ENCODE measurements at regions not wholly inside any gene's neighbourhood (a gene's known extent, or its start where the extent isn't known, plus 50 kb on each side); places are given as distances from the start of the nearest gene placed in this dataset.

DNA sequence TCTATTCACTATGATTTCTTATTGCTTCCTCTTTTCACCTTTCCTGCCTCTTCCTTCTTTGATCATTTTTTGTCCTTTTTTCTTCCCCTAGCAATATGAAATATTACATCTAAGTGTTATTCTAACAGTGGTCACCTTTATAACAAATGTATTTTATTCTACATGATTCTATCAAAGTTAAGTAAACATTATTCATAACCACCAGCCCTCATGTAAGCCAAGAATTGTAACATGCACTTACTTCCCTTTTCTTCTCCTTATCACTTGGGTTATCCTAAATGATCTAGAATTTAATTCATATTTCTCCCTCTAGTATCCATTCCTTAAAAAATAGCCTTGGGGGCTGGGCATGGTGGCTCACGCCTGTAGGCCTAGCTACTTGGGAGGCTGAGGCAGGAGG, 88.3 kb upstream of the SLC22A23 start:
- DNase-seq (no peak), ATAC-seq (ENCODE audit: low read depth) (no peak)
- POLR2A ChIA-PET (ENCODE audit: unreplicated experiment): no interaction called here
- in situ Hi-C loops (cut with MboI; ENCODE audit: low sequenced_read_pairs) (no loop called here), dilution Hi-C loops (cut with HindIII; ENCODE audit: low sequenced_read_pairs, unreplicated experiment) (no loop called here), intact Hi-C loops (cut with micrococcal nuclease) (no loop called here)
- TF ChIP-seq, protein P1, sequence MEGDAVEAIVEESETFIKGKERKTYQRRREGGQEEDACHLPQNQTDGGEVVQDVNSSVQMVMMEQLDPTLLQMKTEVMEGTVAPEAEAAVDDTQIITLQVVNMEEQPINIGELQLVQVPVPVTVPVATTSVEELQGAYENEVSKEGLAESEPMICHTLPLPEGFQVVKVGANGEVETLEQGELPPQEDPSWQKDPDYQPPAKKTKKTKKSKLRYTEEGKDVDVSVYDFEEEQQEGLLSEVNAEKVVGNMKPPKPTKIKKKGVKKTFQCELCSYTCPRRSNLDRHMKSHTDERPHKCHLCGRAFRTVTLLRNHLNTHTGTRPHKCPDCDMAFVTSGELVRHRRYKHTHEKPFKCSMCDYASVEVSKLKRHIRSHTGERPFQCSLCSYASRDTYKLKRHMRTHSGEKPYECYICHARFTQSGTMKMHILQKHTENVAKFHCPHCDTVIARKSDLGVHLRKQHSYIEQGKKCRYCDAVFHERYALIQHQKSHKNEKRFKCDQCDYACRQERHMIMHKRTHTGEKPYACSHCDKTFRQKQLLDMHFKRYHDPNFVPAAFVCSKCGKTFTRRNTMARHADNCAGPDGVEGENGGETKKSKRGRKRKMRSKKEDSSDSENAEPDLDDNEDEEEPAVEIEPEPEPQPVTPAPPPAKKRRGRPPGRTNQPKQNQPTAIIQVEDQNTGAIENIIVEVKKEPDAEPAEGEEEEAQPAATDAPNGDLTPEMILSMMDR (conservative IDR thresholded peaks at IDR 0.05; ENCODE audit: low read depth, low read length): no peak
- TF ChIP-seq MAFK (IDR thresholded peaks at IDR 0.05; ENCODE audit: low read depth, low read length): no peak
- TF ChIP-seq, protein P2, sequence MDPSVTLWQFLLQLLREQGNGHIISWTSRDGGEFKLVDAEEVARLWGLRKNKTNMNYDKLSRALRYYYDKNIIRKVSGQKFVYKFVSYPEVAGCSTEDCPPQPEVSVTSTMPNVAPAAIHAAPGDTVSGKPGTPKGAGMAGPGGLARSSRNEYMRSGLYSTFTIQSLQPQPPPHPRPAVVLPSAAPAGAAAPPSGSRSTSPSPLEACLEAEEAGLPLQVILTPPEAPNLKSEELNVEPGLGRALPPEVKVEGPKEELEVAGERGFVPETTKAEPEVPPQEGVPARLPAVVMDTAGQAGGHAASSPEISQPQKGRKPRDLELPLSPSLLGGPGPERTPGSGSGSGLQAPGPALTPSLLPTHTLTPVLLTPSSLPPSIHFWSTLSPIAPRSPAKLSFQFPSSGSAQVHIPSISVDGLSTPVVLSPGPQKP (IDR thresholded peaks at IDR 0.05; ENCODE audit: borderline replicate concordance, low read depth, low read length): no peak
- TF ChIP-seq RFX5 (IDR thresholded peaks at IDR 0.05; ENCODE audit: low read depth, low read length): no peak
- TF ChIP-seq MXI1 (IDR thresholded peaks at IDR 0.05; ENCODE audit: borderline replicate concordance, low read depth, low read length): no peak
- Histone ChIP-seq H3K14ac (replicated peaks; ENCODE audit: low read depth, low read length) (no peak overlapping the region), H2AK9ac (replicated peaks; ENCODE audit: low read depth, low read length, poor library complexity) (no peak overlapping the region), H2BK20ac (ENCODE audit: low read depth, low read length) (no peak overlapping the region), H2BK120ac (ENCODE audit: low read depth, low read length) (no peak overlapping the region), H3K9me1 (ENCODE audit: insufficient read depth, low read length) (no peaks in the 10 kb centered on the region), H4K91ac (ENCODE audit: insufficient read depth, low read depth, low read length) (no peak overlapping the region), H3K36me3 (ENCODE audit: control insufficient read depth, insufficient read depth, low read length) (no peaks in the 10 kb centered on the region), H2AFZ (replicated peaks; ENCODE audit: low read length, poor library complexity) (no peak overlapping the region), H3K4me3 (ENCODE audit: insufficient read depth, low read depth, low read length) (no peak overlapping the region), H3K23ac (ENCODE audit: low read depth, low read length) (no peak overlapping the region), H3K9me3 (ENCODE audit: control insufficient read depth, insufficient read depth, low read length) (no peaks in the 10 kb centered on the region; the same call in 1 of the 2 replicates), H3K18ac (ENCODE audit: low read depth, low read length) (no peak overlapping the region), H4K20me1 (ENCODE audit: insufficient read depth, low read length) (no peaks in the 10 kb centered on the region), H3K56ac (ENCODE audit: extremely low read depth, insufficient read depth, low read length) (no peak overlapping the region), H3K79me1 (ENCODE audit: low read depth in 1 of 2, low read length in 2 of 2) (no peaks in the 10 kb centered on the region), H3K27ac (ENCODE audit: insufficient read depth, low read length) (no peak overlapping the region), H3K4ac (ENCODE audit: low read depth, low read length) (no peak overlapping the region), H3K4me2 (ENCODE audit: low read depth, low read length) (no peak overlapping the region), H4K5ac (ENCODE audit: low read depth, low read length) (no peak overlapping the region), H4K8ac (ENCODE audit: low read depth in 2 of 2, low read length in 2 of 2) (no peak overlapping the region), H2AK5ac (ENCODE audit: low read depth, low read length) (no peak overlapping the region), H3K4me1 (ENCODE audit: control insufficient read depth, insufficient read depth, low read length) (no peaks in the 10 kb centered on the region), H3K9ac (ENCODE audit: low read depth, low read length) (no peak overlapping the region), H2BK5ac (ENCODE audit: low read depth, low read length, poor library complexity, severe bottlenecking) (no peak overlapping the region), H2BK15ac (ENCODE audit: low read depth, low read length) (no peak overlapping the region), H3K27me3 (ENCODE audit: control insufficient read depth, insufficient read depth, low read length) (peaks cover 40% of the 10 kb centered on the region)
- BruUV-seq (replicated peaks): no TSS peak
- WGBS, 2 experiments (ENCODE audit: extremely low coverage in 2 of 2, insufficient read length in 1 of 2): no CpG with 5 or more reads among the region's 1 CpG
- CTCF ChIA-PET: no interaction called here
